GM19328 (cell line): ENCODE measurements at regions not wholly inside any gene's neighbourhood (a gene's known extent, or its start where the extent isn't known, plus 50 kb on each side); places are given as distances from the start of the nearest gene placed in this dataset.

ENCODE experiments used
- ATAC-seq: cut with Tn5 transposase; IDR thresholded peaks from one replicate; pipeline ENCODE4 v1.9.1; 2021; ENCODE audit warnings: mild to moderate bottlenecking, moderate library complexity; ENCODE audit not compliant: unreplicated experiment

- ATAC-seq, result no peak
Measured at GRCh38 chr2:163291790-163292189, 444.0 kb downstream of the FIGN start.

GRCh38 chr2:163281717-163282116 lies 443.1 kb upstream of the KCNH7 start:
- ATAC-seq, result no peak

GRCh38 chr2:163269374-163270021 lies 430.9 kb upstream of the KCNH7 start:
- ATAC-seq, result no peak

GRCh38 chr2:163266772-163267171 lies 428.2 kb upstream of the KCNH7 start:
- ATAC-seq, result no peak

GRCh38 chr2:163265562-163265961 lies 427.0 kb upstream of the KCNH7 start:
- no peak for ATAC-seq

- no peak for ATAC-seq
Measured at GRCh38 chr2:163264341-163264740, 425.8 kb upstream of the KCNH7 start.

GRCh38 chr2:163259489-163259888 lies 420.9 kb upstream of the KCNH7 start:
- no peak for ATAC-seq

GRCh38 chr2:163255086-163255485 lies 416.5 kb upstream of the KCNH7 start:
- no peak for ATAC-seq

GRCh38 chr2:163253621-163254285 lies 415.2 kb upstream of the KCNH7 start:
- no peak for ATAC-seq

- ATAC-seq, result no peak
Measured at GRCh38 chr2:163252199-163252598, 413.6 kb upstream of the KCNH7 start.

- no peak for ATAC-seq
Measured at GRCh38 chr2:163248376-163249253, 410.0 kb upstream of the KCNH7 start.

- no peak for ATAC-seq
Measured at GRCh38 chr2:163247847-163248220, 409.3 kb upstream of the KCNH7 start.

- no peak for ATAC-seq
Measured at GRCh38 chr2:163247156-163247846, 408.7 kb upstream of the KCNH7 start.

- no peak for ATAC-seq
Measured at GRCh38 chr2:163246135-163246534, 407.6 kb upstream of the KCNH7 start.

- ATAC-seq, result no peak
Measured at GRCh38 chr2:163236553-163236952, 398.0 kb upstream of the KCNH7 start.

GRCh38 chr2:163231666-163232065 lies 393.1 kb upstream of the KCNH7 start:
- no peak for ATAC-seq

GRCh38 chr2:163213661-163214081 lies 375.1 kb upstream of the KCNH7 start:
- no peak for ATAC-seq

- ATAC-seq, result no peak
Measured at GRCh38 chr2:163210430-163210918, 371.9 kb upstream of the KCNH7 start.

- ATAC-seq, result no peak
Measured at GRCh38 chr2:163207693-163208370, 369.3 kb upstream of the KCNH7 start.

- no peak for ATAC-seq
Measured at GRCh38 chr2:163205589-163206254, 367.2 kb upstream of the KCNH7 start.
